HEK293T (cell line): ENCODE measurements at regions not wholly inside any gene's neighbourhood (a gene's known extent, or its start where the extent isn't known, plus 50 kb on each side); places are given as distances from the start of the nearest gene placed in this dataset.

Experiments used
- CTCF ChIA-PET: fragments of 350-600 bp; formaldehyde crosslinking; extraction: SDS; loops from one replicate; lab custom pipeline; 2021; ENCODE audit warnings: antibody characterized with exemption, inconsistent platforms; lab: Yijun Ruan, JAX
- POLR2A ChIA-PET: fragments of 350-600 bp; formaldehyde crosslinking; extraction: SDS; loops from one replicate; lab custom pipeline; 2020; ENCODE audit warnings: antibody characterized with exemption, inconsistent platforms; lab: Yijun Ruan, JAX
- DNase-seq: peaks from one replicate; pipeline ENCODE4 v3.0.0; 2012; ENCODE audit warnings: mixed read lengths; ENCODE audit errors: extremely low spot score
- ARNT ChIP-seq: fragments of 450-650 bp; IDR thresholded peaks from 2 replicates; pipeline ENCODE4 v1.6.1; 2017; ENCODE audit warnings: mild to moderate bottlenecking
- BHLHE40 ChIP-seq: fragments of 450-650 bp; IDR thresholded peaks from 2 replicates; pipeline ENCODE4 v1.6.1; 2016; ENCODE audit warnings: mild to moderate bottlenecking, moderate library complexity, borderline replicate concordance
- CTBP1 ChIP-seq: fragments of 450-650 bp; IDR thresholded peaks from 2 replicates; pipeline ENCODE4 v1.6.1; 2016; ENCODE audit warnings: borderline replicate concordance
- ELF4 ChIP-seq: fragments of 450-650 bp; IDR thresholded peaks from 2 replicates; pipeline ENCODE4 v1.6.1; 2017; ENCODE audit warnings: antibody characterized with exemption
- FOXA1 ChIP-seq: fragments of 450-650 bp; IDR thresholded peaks from 2 replicates; pipeline ENCODE4 v1.6.1; 2016; ENCODE audit warnings: mild to moderate bottlenecking
- FOXK2 ChIP-seq: fragments of 450-650 bp; IDR thresholded peaks from 2 replicates; pipeline ENCODE4 v1.6.1; 2016; ENCODE audit warnings: mild to moderate bottlenecking
- FOXM1 ChIP-seq: fragments of 450-650 bp; IDR thresholded peaks from 2 replicates; pipeline ENCODE4 v1.6.1; 2017; ENCODE audit warnings: mild to moderate bottlenecking, borderline replicate concordance
- HDGF ChIP-seq: fragments of 450-650 bp; IDR thresholded peaks from 2 replicates; pipeline ENCODE4 v1.6.1; 2017; ENCODE audit warnings: antibody characterized with exemption, borderline replicate concordance
- L3MBTL2 ChIP-seq: fragments of 450-650 bp; conservative IDR thresholded peaks from 2 replicates; pipeline ENCODE4 v1.6.1; 2016; ENCODE audit warnings: mild to moderate bottlenecking
- LEF1 ChIP-seq: fragments of 450-650 bp; IDR thresholded peaks from 2 replicates; pipeline ENCODE4 v1.6.1; 2017; ENCODE audit warnings: mild to moderate bottlenecking, borderline replicate concordance
- NFRKB ChIP-seq: fragments of 450-650 bp; IDR thresholded peaks from 2 replicates; pipeline ENCODE4 v1.6.1; 2016; ENCODE audit warnings: mild to moderate bottlenecking, moderate library complexity
- PKNOX1 ChIP-seq: fragments of 450-650 bp; IDR thresholded peaks from 2 replicates; pipeline ENCODE4 v1.6.1; 2016
- SP1 ChIP-seq: fragments of 450-650 bp; IDR thresholded peaks from 2 replicates; pipeline ENCODE4 v1.6.1; 2017
- SUZ12 ChIP-seq: fragments of 450-650 bp; IDR thresholded peaks from 2 replicates; pipeline ENCODE4 v1.6.1; 2016; ENCODE audit warnings: mild to moderate bottlenecking
- TARDBP ChIP-seq: fragments of 450-650 bp; IDR thresholded peaks from 2 replicates; pipeline ENCODE4 v1.6.1; 2016
- ZNF384 ChIP-seq: fragments of 450-650 bp; IDR thresholded peaks from 2 replicates; pipeline ENCODE4 v1.6.1; 2016

- TF ChIP-seq ZNF384 (no peak), FOXM1 (no peak), NFRKB (no peak), SUZ12 (no peak), CTBP1 (no peak), FOXA1 (no peak), SP1 (no peak), ELF4 (no peak), HDGF (no peak), FOXK2 (no peak), TARDBP (no peak), LEF1 (no peak), L3MBTL2 (no peak), ARNT (no peak), PKNOX1 (no peak), BHLHE40 (no peak)
- POLR2A ChIA-PET: no interaction called here
- CTCF ChIA-PET: no interaction called here
- DNase-seq: no peak
Observed at GRCh38 chr4:189311251-189311650, 629.4 kb upstream of the FRG1 start.

- POLR2A ChIA-PET: no interaction called here
- CTCF ChIA-PET: no interaction called here
- DNase-seq: no peak
- TF ChIP-seq HDGF: no peak
- TF ChIP-seq BHLHE40: no peak
- TF ChIP-seq SP1: no peak
- TF ChIP-seq SUZ12: no peak
- no peak for TF ChIP-seq L3MBTL2
- TF ChIP-seq FOXK2: no peak
- TF ChIP-seq ARNT: no peak
- no peak for TF ChIP-seq ZNF384
- no peak for TF ChIP-seq FOXM1
- TF ChIP-seq PKNOX1: no peak
- no peak for TF ChIP-seq ELF4
- no peak for TF ChIP-seq CTBP1
- no peak for TF ChIP-seq NFRKB
- no peak for TF ChIP-seq FOXA1
- TF ChIP-seq LEF1: no peak
- TF ChIP-seq TARDBP: no peak
Observed at GRCh38 chr4:189313064-189313463, 627.6 kb upstream of the FRG1 start.

GRCh38 chr4:189313861-189314513, 626.7 kb upstream of the FRG1 start:
- no peak for DNase-seq
- POLR2A ChIA-PET: no interaction called here
- TF ChIP-seq TARDBP (no peak), SUZ12 (no peak), L3MBTL2 (no peak), FOXA1 (no peak), NFRKB (no peak), FOXK2 (no peak), PKNOX1 (no peak), CTBP1 (no peak), ZNF384 (no peak), HDGF (no peak), BHLHE40 (no peak), LEF1 (no peak), SP1 (no peak), ELF4 (no peak), FOXM1 (no peak), ARNT (no peak)
- CTCF ChIA-PET: no interaction called here

- POLR2A ChIA-PET: no interaction called here
- TF ChIP-seq ARNT (no peak), ELF4 (no peak), SUZ12 (no peak), LEF1 (no peak), FOXM1 (no peak), HDGF (no peak), L3MBTL2 (no peak), FOXK2 (no peak), TARDBP (no peak), FOXA1 (no peak)
- CTCF ChIA-PET: no interaction called here
- DNase-seq: no peak
Observed at GRCh38 chr4:189322426-189322825, 618.2 kb upstream of the FRG1 start.

- no peak for DNase-seq
- TF ChIP-seq SP1: no peak
- no peak for TF ChIP-seq ARNT
- no peak for TF ChIP-seq L3MBTL2
- no peak for TF ChIP-seq SUZ12
- no peak for TF ChIP-seq PKNOX1
- TF ChIP-seq LEF1: no peak
- TF ChIP-seq FOXK2: no peak
- no peak for TF ChIP-seq FOXM1
- TF ChIP-seq TARDBP: no peak
- TF ChIP-seq NFRKB: no peak
- TF ChIP-seq ZNF384: no peak
- CTCF ChIA-PET: no interaction called here
- POLR2A ChIA-PET: no interaction called here
Observed at GRCh38 chr4:189341881-189342280, 598.8 kb upstream of the FRG1 start.

- POLR2A ChIA-PET: no interaction called here
- CTCF ChIA-PET: no interaction called here
- no peak for TF ChIP-seq TARDBP
- no peak for TF ChIP-seq LEF1
- TF ChIP-seq ELF4: no peak
- TF ChIP-seq NFRKB: no peak
- no peak for TF ChIP-seq FOXA1
- TF ChIP-seq FOXM1: no peak
- no peak for TF ChIP-seq SP1
- no peak for TF ChIP-seq BHLHE40
- TF ChIP-seq ARNT: no peak
- no peak for TF ChIP-seq CTBP1
- no peak for TF ChIP-seq HDGF
- TF ChIP-seq SUZ12: no peak
- no peak for TF ChIP-seq ZNF384
- no peak for TF ChIP-seq PKNOX1
- no peak for TF ChIP-seq L3MBTL2
- no peak for TF ChIP-seq FOXK2
- no peak for DNase-seq
Observed at GRCh38 chr4:189355590-189355989, 585.1 kb upstream of the FRG1 start.
